ENCODE measurements at regions not wholly inside any gene's neighbourhood (a gene's known extent, or its start where the extent isn't known, plus 50 kb on each side); places are given as distances from the start of the nearest gene placed in this dataset.

DNA sequence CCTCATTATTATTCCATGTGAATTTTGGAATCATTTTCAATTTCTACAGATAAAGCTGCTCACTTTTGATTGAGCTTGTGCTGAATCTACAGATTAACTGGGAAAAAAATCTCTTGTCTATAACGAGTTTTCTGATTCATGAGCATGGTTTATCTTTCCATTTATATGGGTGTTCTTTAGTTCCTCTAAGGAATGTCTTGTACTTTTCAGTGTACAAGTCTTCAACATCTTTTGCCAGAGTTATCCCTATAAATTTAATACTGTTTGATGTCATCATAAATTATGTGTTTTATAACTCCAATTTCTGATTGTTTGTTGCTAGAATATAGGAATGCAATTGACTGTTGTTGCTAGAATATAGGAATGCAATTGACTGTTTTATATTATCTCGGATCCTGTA is 533.8 kb downstream of the OLFM4 start:
- TF ChIP-seq POLR2A (IDR thresholded peaks at IDR 0.05; ENCODE audit: low read depth, low read length) (no peak), POLR2AphosphoS5 (IDR thresholded peaks at IDR 0.05; ENCODE audit: insufficient read depth, low read depth, low read length) (no peak), EZH2 (IDR thresholded peaks at IDR 0.05; ENCODE audit: borderline replicate concordance, low read depth, low read length, severe bottlenecking) (no peak), GATA2 (IDR thresholded peaks at IDR 0.05; ENCODE audit: insufficient read depth, insufficient read length, low read depth, low read length) (no peak), JUN (IDR thresholded peaks at IDR 0.05; ENCODE audit: borderline replicate concordance, insufficient read depth, insufficient read length, low read depth) (no peak)
- TF ChIP-seq, protein P1, sequence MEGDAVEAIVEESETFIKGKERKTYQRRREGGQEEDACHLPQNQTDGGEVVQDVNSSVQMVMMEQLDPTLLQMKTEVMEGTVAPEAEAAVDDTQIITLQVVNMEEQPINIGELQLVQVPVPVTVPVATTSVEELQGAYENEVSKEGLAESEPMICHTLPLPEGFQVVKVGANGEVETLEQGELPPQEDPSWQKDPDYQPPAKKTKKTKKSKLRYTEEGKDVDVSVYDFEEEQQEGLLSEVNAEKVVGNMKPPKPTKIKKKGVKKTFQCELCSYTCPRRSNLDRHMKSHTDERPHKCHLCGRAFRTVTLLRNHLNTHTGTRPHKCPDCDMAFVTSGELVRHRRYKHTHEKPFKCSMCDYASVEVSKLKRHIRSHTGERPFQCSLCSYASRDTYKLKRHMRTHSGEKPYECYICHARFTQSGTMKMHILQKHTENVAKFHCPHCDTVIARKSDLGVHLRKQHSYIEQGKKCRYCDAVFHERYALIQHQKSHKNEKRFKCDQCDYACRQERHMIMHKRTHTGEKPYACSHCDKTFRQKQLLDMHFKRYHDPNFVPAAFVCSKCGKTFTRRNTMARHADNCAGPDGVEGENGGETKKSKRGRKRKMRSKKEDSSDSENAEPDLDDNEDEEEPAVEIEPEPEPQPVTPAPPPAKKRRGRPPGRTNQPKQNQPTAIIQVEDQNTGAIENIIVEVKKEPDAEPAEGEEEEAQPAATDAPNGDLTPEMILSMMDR (IDR thresholded peaks at IDR 0.05; ENCODE audit: extremely low read depth in 1 of 2, insufficient read depth in 1 of 2, low read depth in 1 of 2, low read length in 2 of 2): no peak
- TF ChIP-seq, protein P2, sequence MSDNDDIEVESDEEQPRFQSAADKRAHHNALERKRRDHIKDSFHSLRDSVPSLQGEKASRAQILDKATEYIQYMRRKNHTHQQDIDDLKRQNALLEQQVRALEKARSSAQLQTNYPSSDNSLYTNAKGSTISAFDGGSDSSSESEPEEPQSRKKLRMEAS (IDR thresholded peaks at IDR 0.05; ENCODE audit: insufficient read depth, insufficient read length): no peak
